Astrocyte (in vitro differentiated cells and primary cell): ENCODE measurements at regions not wholly inside any gene's neighbourhood (a gene's known extent, or its start where the extent isn't known, plus 50 kb on each side); places are given as distances from the start of the nearest gene placed in this dataset.

Experiments
- DNase-seq: peaks from one replicate; pipeline ENCODE4 v3.0.0-alpha.2; 2010; ENCODE audit warnings: low read depth
- FAIRE-seq: peaks from 2 replicates; lab custom pipeline; 2011; peaks lifted over from hg19 to GRCh38; lab: Jason Lieb, UNC
- H2AFZ ChIP-seq: 2 replicates; pipeline ENCODE4 v1.6.0; 2012; ENCODE audit warnings: low read depth, low read length, inconsistent platforms
- H3K27ac ChIP-seq: 2 replicates; pipeline ENCODE4 v1.5.1; 2011; ENCODE audit warnings: low read depth, low read length, inconsistent platforms
- H3K27me3 ChIP-seq: 2 replicates; pipeline ENCODE4 v1.6.0; 2011; ENCODE audit warnings: low read length, inconsistent platforms; ENCODE audit not compliant: insufficient read depth
- H3K36me3 ChIP-seq: 2 replicates; pipeline ENCODE4 v1.5.1; 2011; ENCODE audit warnings: low read length, inconsistent platforms; ENCODE audit not compliant: insufficient read depth
- H3K4me1 ChIP-seq: 2 replicates; pipeline ENCODE4 v1.5.1; 2011; ENCODE audit warnings: low read length, inconsistent platforms; ENCODE audit not compliant: insufficient read depth
- H3K4me2 ChIP-seq: 2 replicates; pipeline ENCODE4 v1.6.0; 2012; ENCODE audit warnings: low read length, inconsistent platforms
- H3K4me3 ChIP-seq: 2 replicates; pipeline ENCODE4 v1.5.1; 2011; ENCODE audit warnings: low read depth, mild to moderate bottlenecking, low read length, inconsistent platforms; ENCODE audit not compliant: insufficient read depth
- H3K79me2 ChIP-seq: 2 replicates; pipeline ENCODE4 v1.6.0; 2012; ENCODE audit warnings: mild to moderate bottlenecking, low read length, inconsistent platforms; ENCODE audit not compliant: insufficient read depth
- H3K9ac ChIP-seq: 2 replicates; pipeline ENCODE4 v1.6.0; 2012; ENCODE audit warnings: mild to moderate bottlenecking, low read length, inconsistent platforms
- H3K9me3 ChIP-seq: 2 replicates; pipeline ENCODE4 v1.5.1; 2012; ENCODE audit warnings: low read depth, mild to moderate bottlenecking, low read length, inconsistent platforms; ENCODE audit not compliant: insufficient read depth
- H4K20me1 ChIP-seq: 2 replicates; pipeline ENCODE4 v1.6.0; 2012; ENCODE audit warnings: low read length, inconsistent platforms; ENCODE audit not compliant: insufficient read depth
- H3K27ac Mint-ChIP-seq: one replicate; pipeline ENCODE4 v1.8.0; 2021; ENCODE audit warnings: mild to moderate bottlenecking, mixed read lengths; ENCODE audit not compliant: unreplicated experiment
- H3K27me3 Mint-ChIP-seq: one replicate; pipeline ENCODE4 v1.8.0; 2021; ENCODE audit warnings: low read depth, mixed read lengths; ENCODE audit not compliant: unreplicated experiment
- H3K36me3 Mint-ChIP-seq: one replicate; pipeline ENCODE4 v1.8.0; 2021; ENCODE audit warnings: low read depth, mixed read lengths; ENCODE audit not compliant: unreplicated experiment
- H3K4me1 Mint-ChIP-seq: one replicate; pipeline ENCODE4 v1.8.0; 2021; ENCODE audit warnings: low read depth, mixed read lengths; ENCODE audit not compliant: unreplicated experiment
- H3K4me3 Mint-ChIP-seq: one replicate; pipeline ENCODE4 v1.8.0; 2021; ENCODE audit warnings: mild to moderate bottlenecking, moderate library complexity, mixed read lengths; ENCODE audit not compliant: unreplicated experiment
- H3K9me3 Mint-ChIP-seq: one replicate; pipeline ENCODE4 v1.8.0; 2021; ENCODE audit warnings: mild to moderate bottlenecking, mixed read lengths; ENCODE audit not compliant: unreplicated experiment
- EZH2 ChIP-seq: IDR thresholded peaks from 2 replicates; pipeline ENCODE4 v1.6.1; 2012; ENCODE audit warnings: mild to moderate bottlenecking, low read length, inconsistent platforms; ENCODE audit not compliant: insufficient read depth
- TF ChIP-seq, protein P1 (sequence below): IDR thresholded peaks from 2 replicates; pipeline ENCODE4 v1.5.1; 2011; ENCODE audit warnings: low read depth, mild to moderate bottlenecking, inconsistent platforms, low read length, moderate library complexity; ENCODE audit not compliant: insufficient read depth

- no peak for TF ChIP-seq EZH2
- TF ChIP-seq, protein P1, sequence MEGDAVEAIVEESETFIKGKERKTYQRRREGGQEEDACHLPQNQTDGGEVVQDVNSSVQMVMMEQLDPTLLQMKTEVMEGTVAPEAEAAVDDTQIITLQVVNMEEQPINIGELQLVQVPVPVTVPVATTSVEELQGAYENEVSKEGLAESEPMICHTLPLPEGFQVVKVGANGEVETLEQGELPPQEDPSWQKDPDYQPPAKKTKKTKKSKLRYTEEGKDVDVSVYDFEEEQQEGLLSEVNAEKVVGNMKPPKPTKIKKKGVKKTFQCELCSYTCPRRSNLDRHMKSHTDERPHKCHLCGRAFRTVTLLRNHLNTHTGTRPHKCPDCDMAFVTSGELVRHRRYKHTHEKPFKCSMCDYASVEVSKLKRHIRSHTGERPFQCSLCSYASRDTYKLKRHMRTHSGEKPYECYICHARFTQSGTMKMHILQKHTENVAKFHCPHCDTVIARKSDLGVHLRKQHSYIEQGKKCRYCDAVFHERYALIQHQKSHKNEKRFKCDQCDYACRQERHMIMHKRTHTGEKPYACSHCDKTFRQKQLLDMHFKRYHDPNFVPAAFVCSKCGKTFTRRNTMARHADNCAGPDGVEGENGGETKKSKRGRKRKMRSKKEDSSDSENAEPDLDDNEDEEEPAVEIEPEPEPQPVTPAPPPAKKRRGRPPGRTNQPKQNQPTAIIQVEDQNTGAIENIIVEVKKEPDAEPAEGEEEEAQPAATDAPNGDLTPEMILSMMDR, result no peak
- FAIRE-seq (no peak), DNase-seq (no peak)
- H3K4me3 ChIP-seq, result no peak overlapping the region
- H4K20me1 ChIP-seq, result no peaks in the 10 kb centered on the region
- no peaks in the 10 kb centered on the region for H3K79me2 ChIP-seq
- peaks cover 4% of the 10 kb centered on the region for H3K27me3 ChIP-seq
- H3K4me1 ChIP-seq, result no peaks in the 10 kb centered on the region
- no peak overlapping the region for H3K27ac Mint-ChIP-seq
- H3K9ac ChIP-seq, result no peak overlapping the region
- H3K36me3 ChIP-seq, result no peaks in the 10 kb centered on the region
- H2AFZ ChIP-seq, result no peak overlapping the region
- H3K4me1 Mint-ChIP-seq, result no peaks in the 10 kb centered on the region
- no peak overlapping the region for H3K4me3 Mint-ChIP-seq
- H3K36me3 Mint-ChIP-seq, result no peaks in the 10 kb centered on the region
- H3K27me3 Mint-ChIP-seq, result peaks cover 18% of the 10 kb centered on the region
- H3K9me3 ChIP-seq, result no peaks in the 10 kb centered on the region
- H3K4me2 ChIP-seq, result no peak overlapping the region
- H3K27ac ChIP-seq, result no peak overlapping the region
- H3K9me3 Mint-ChIP-seq, result peaks cover 8% of the 10 kb centered on the region
Observed at GRCh38 chr6:106730718-106731117, 101.3 kb downstream of the QRSL1 start.

GRCh38 chr6:106730264-106730663 lies 100.9 kb downstream of the QRSL1 start:
- FAIRE-seq (no peak), DNase-seq (no peak)
- no peaks in the 10 kb centered on the region for H3K4me1 ChIP-seq
- H3K27me3 Mint-ChIP-seq, result peaks cover 18% of the 10 kb centered on the region
- no peaks in the 10 kb centered on the region for H3K36me3 ChIP-seq
- no peak overlapping the region for H3K4me3 ChIP-seq
- H3K9ac ChIP-seq, result no peak overlapping the region
- H3K27ac ChIP-seq, result no peak overlapping the region
- H3K27me3 ChIP-seq, result peaks cover 4% of the 10 kb centered on the region
- no peaks in the 10 kb centered on the region for H3K36me3 Mint-ChIP-seq
- no peak overlapping the region for H3K4me3 Mint-ChIP-seq
- TF ChIP-seq EZH2, result no peak
- TF ChIP-seq, protein P1, result no peak
- peaks cover 4% of the 10 kb centered on the region for H3K9me3 Mint-ChIP-seq
- no peaks in the 10 kb centered on the region for H3K4me1 Mint-ChIP-seq
- H4K20me1 ChIP-seq, result no peaks in the 10 kb centered on the region
- H3K9me3 ChIP-seq, result no peaks in the 10 kb centered on the region
- no peak overlapping the region for H3K4me2 ChIP-seq
- no peak overlapping the region for H3K27ac Mint-ChIP-seq
- no peaks in the 10 kb centered on the region for H3K79me2 ChIP-seq
- H2AFZ ChIP-seq, result no peak overlapping the region

DNA sequence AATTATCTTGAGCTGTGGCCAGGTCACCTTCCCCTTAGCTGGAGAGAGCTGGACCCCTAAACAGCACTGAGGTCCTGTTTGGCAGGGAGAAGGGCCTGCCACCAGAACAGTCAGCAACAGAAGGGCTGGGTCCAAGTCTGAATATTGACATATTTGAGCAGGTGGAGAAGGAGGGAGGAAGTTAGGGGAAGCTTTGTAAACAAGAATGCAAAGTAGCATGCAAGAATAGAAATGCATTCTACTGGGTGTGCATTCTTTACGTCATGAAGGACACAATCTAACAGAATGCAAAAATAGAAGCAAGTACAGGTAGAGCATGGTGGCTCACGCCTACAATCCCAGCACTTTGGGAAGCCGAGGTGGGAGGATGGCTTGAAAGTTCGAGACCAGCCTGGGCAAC lies 100.5 kb downstream of the QRSL1 start:
- H3K27ac Mint-ChIP-seq, result peak overlapping the region; percentile 6
- no peak overlapping the region for H3K27ac ChIP-seq
- no peaks in the 10 kb centered on the region for H4K20me1 ChIP-seq
- H3K36me3 ChIP-seq, result no peaks in the 10 kb centered on the region
- H3K4me1 Mint-ChIP-seq, result no peaks in the 10 kb centered on the region
- FAIRE-seq (no peak), DNase-seq (no peak)
- H3K9ac ChIP-seq, result no peak overlapping the region
- TF ChIP-seq, protein P1, result no peak
- TF ChIP-seq EZH2, result no peak
- no peak overlapping the region for H3K4me3 Mint-ChIP-seq
- H3K27me3 ChIP-seq, result peaks cover 4% of the 10 kb centered on the region
- H3K9me3 Mint-ChIP-seq, result peaks cover 2% of the 10 kb centered on the region
- H2AFZ ChIP-seq, result no peak overlapping the region
- no peaks in the 10 kb centered on the region for H3K9me3 ChIP-seq
- peaks cover 18% of the 10 kb centered on the region for H3K27me3 Mint-ChIP-seq
- H3K4me3 ChIP-seq, result no peak overlapping the region
- H3K36me3 Mint-ChIP-seq, result no peaks in the 10 kb centered on the region
- no peaks in the 10 kb centered on the region for H3K4me1 ChIP-seq
- no peaks in the 10 kb centered on the region for H3K79me2 ChIP-seq
- no peak overlapping the region for H3K4me2 ChIP-seq
